ENCODE measurements at regions not wholly inside any gene's neighbourhood (a gene's known extent, or its start where the extent isn't known, plus 50 kb on each side); places are given as distances from the start of the nearest gene placed in this dataset.

DNA sequence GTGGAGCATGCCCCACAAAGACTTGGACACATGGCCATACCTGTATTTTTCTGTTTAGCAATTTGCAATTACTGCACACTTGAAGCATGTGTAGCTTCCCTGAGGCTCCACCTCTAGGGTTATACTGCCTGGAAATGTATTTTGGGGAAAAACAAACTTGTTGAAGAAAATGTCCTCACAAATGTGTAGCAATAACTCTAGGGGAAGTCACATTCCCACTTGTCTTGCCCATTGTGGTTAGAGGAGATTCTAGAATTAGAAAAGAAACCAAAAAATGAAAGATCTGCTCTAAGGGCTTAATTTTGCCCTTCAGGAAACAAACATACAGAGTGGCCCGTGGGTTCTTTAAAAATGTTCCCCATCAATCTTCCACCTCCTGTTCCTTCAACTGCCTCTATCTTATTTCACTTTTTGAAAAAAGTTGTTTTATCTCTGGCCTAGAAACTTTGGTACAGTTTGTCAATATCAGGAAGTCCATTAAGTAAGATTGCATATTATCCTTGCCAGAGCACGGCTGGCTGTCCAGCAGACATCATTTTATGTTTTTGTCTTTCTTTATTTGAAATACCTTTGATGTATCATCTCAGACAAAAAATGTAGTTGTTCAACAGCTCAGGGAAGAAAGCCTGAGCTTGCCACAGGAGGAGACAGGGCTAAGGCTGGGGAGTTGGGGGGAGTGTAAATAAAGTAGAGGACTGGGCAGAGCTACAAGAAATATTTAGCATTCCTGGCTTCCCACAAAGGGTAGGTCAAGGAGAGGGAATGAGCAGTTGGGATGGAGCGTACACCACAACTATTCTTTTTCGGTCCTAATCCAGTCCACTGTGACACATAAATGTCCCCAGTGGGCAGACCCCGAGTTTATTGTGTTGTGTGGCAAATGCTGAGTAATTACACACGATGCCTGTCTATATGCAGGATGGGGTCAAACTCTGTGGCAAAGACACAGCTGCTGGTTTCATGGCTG lies 96.8 kb upstream of the CDC42EP3 start:
- no peak overlapping the region for H3K4me3 ChIP-seq
- TF ChIP-seq, protein P1, sequence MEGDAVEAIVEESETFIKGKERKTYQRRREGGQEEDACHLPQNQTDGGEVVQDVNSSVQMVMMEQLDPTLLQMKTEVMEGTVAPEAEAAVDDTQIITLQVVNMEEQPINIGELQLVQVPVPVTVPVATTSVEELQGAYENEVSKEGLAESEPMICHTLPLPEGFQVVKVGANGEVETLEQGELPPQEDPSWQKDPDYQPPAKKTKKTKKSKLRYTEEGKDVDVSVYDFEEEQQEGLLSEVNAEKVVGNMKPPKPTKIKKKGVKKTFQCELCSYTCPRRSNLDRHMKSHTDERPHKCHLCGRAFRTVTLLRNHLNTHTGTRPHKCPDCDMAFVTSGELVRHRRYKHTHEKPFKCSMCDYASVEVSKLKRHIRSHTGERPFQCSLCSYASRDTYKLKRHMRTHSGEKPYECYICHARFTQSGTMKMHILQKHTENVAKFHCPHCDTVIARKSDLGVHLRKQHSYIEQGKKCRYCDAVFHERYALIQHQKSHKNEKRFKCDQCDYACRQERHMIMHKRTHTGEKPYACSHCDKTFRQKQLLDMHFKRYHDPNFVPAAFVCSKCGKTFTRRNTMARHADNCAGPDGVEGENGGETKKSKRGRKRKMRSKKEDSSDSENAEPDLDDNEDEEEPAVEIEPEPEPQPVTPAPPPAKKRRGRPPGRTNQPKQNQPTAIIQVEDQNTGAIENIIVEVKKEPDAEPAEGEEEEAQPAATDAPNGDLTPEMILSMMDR (IDR thresholded peaks at IDR 0.05): no peak
- TF ChIP-seq POLR2AphosphoS5 (IDR thresholded peaks at IDR 0.05) (peak in 1 of 2 donors; percentile 24), POLR2A (IDR thresholded peaks at IDR 0.05) (no peak), EP300 (IDR thresholded peaks at IDR 0.05) (peak in 2 of 4 donors; percentile 19 to 84)

DNA sequence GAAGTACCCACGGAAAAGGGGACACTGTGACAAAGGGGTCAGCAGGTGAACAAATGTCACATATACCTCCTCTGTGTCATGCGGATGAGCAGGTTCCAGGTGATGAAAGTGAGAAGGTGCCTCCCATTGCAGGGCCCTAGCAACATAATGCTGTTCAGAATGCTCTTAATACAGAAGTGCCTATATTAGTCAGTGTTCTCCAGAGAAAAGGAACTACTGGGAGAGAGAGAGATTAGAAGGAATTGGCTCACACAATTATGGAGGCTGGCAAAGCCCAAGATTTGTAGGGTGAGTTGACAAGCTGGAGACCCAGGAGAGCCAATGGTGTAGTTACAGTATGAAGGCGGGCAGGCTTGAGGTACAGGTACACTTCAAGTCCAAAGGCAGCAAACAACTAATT lies 98.1 kb upstream of the CDC42EP3 start:
- Histone ChIP-seq H3K9me3 (no peaks in the 10 kb centered on the region), H3K27me3 (no peaks in the 10 kb centered on the region), H3K36me3 (no peaks in the 10 kb centered on the region), H3K4me3 (no peak overlapping the region), H3K4me1 (peaks cover 20 to 28% (median 25%) of the 10 kb centered on the region in 4 donors), H3K27ac (peak overlapping the region in 2 of 4 donors; percentile 82 to 87)
- WGBS, 2 donors: 73 to 86% methylated on average over 3 of the region's 3 CpGs
- ATAC-seq (ENCODE audit: low FRiP score in 2 of 2) (peak in 1 of 2 donors; percentile 38), DNase-seq (no peak)
- TF ChIP-seq, protein P1 (IDR thresholded peaks at IDR 0.05): no peak
- TF ChIP-seq POLR2AphosphoS5 (IDR thresholded peaks at IDR 0.05) (no peak), POLR2A (IDR thresholded peaks at IDR 0.05) (no peak), EP300 (IDR thresholded peaks at IDR 0.05) (no peak)

More for the DNA sequence above, 96.8 kb upstream of the CDC42EP3 start:
- H3K27me3 ChIP-seq: no peaks in the 10 kb centered on the region
- H3K4me1 ChIP-seq: peaks cover 20 to 28% (median 25%) of the 10 kb centered on the region in 4 donors
- ATAC-seq (ENCODE audit: low FRiP score in 2 of 2) (peak; percentile 92 to 97), DNase-seq (peak in 1 of 2 donors; percentile 61)
- peak overlapping the region; percentile 76 to 87 (median 80) for H3K27ac ChIP-seq
- 26 to 37% methylated on average over 6 of the region's 6 CpGs for WGBS, 2 donors
- no peaks in the 10 kb centered on the region for H3K9me3 ChIP-seq
- H3K36me3 ChIP-seq: no peaks in the 10 kb centered on the region

DNA sequence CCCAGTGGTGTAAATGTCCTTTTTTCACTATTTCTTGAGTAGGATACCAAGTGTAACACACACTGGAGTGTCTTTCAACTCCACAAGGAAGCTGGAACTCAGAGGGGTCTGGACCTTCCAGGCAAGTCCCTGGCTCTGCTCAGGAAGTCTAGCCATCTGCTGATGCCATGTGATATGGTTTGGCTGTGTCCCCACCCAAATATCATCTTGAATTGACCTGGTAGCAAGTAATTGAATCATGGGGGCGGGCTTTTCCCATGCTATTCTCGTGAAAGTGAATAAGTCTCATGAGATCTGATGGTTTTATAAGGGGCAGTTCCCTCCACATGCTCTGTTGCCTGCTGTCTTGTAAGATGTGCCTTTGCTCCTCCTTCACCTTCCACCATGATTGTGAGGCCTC lies 99.4 kb upstream of the CDC42EP3 start:
- no peak for TF ChIP-seq EP300 (IDR thresholded peaks at IDR 0.05)
- TF ChIP-seq POLR2AphosphoS5 (IDR thresholded peaks at IDR 0.05): no peak
- TF ChIP-seq, protein P1 (IDR thresholded peaks at IDR 0.05): no peak
- no peak for TF ChIP-seq POLR2A (IDR thresholded peaks at IDR 0.05)
- no peak overlapping the region for H3K27ac ChIP-seq
- no peak overlapping the region for H3K4me3 ChIP-seq
- peaks cover 22 to 35% (median 30%) of the 10 kb centered on the region in 4 donors for H3K4me1 ChIP-seq
- no peaks in the 10 kb centered on the region for H3K27me3 ChIP-seq
- no peak for ATAC-seq (ENCODE audit: low FRiP score in 2 of 2)
- 93 to 95% methylated on average over 2 of the region's 2 CpGs for WGBS, 2 donors
- DNase-seq: no peak
- H3K9me3 ChIP-seq: no peaks in the 10 kb centered on the region
- no peaks in the 10 kb centered on the region for H3K36me3 ChIP-seq

DNA sequence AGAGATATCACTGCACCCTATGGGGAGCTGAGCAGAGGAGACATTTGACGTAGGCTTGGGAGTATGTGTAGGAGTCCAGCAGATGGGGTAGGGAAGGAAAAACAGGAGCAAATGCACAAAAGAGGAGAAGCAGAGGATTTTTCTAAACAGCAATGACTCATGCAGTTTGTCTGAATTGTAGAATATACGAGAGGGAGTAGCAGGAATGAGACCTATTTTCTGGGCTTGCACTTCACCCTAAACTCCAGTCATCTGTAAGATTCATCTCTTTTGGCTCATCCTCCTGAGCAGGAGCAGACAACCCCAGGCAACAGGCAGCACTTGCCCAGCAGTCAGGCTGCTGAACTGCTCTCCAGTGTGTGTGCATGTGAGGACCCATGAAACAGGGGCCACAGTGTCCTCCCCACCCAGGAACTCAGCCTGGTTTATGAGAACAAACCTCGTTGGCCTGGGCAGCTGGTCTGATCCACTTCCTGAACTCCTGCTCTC lies 100.2 kb upstream of the CDC42EP3 start:
- Histone ChIP-seq H3K9me3 (no peaks in the 10 kb centered on the region), H3K36me3 (no peaks in the 10 kb centered on the region), H3K27ac (no peak overlapping the region), H3K4me3 (no peak overlapping the region), H3K4me1 (peaks cover 26 to 40% (median 33%) of the 10 kb centered on the region in 4 donors), H3K27me3 (no peaks in the 10 kb centered on the region)
- 65 to 90% methylated on average over 2 to 3 of the region's 3 CpGs for WGBS, 2 donors
- ATAC-seq (ENCODE audit: low FRiP score in 2 of 2) (no peak), DNase-seq (no peak)
- TF ChIP-seq POLR2AphosphoS5 (IDR thresholded peaks at IDR 0.05) (no peak), POLR2A (IDR thresholded peaks at IDR 0.05) (no peak), EP300 (IDR thresholded peaks at IDR 0.05) (no peak)
- TF ChIP-seq, protein P1 (IDR thresholded peaks at IDR 0.05): no peak
